Astrocyte of the cerebellum (primary cell): ENCODE measurements at regions not wholly inside any gene's neighbourhood (a gene's known extent, or its start where the extent isn't known, plus 50 kb on each side); places are given as distances from the start of the nearest gene placed in this dataset.
"Not testable (repeated sequence)": the region's sequence is repeated elsewhere in the genome, so short reads cannot be mapped to it uniquely, and the experiment has no call there.

Experiments
- DNase-seq: peaks from one replicate; pipeline ENCODE4 v3.0.0-alpha.2; 2011; ENCODE audit warnings: low read depth
- H3K4me3 ChIP-seq: 2 replicates; pipeline ENCODE4 v1.5.1; 2011; ENCODE audit warnings: mild to moderate bottlenecking, low read depth, low read length, moderate library complexity
- in situ Hi-C: cut with HindIII; loops from 2 replicates; pipeline ENCODE4 v1.10.0; 2017; ENCODE audit warnings: low sequenced_read_pairs
- TF ChIP-seq, protein P1 (sequence below): IDR thresholded peaks from 2 replicates; pipeline ENCODE4 v1.5.1; 2012; ENCODE audit warnings: low read length, low read depth, moderate library complexity, mild to moderate bottlenecking; ENCODE audit errors: missing control alignments

DNA sequence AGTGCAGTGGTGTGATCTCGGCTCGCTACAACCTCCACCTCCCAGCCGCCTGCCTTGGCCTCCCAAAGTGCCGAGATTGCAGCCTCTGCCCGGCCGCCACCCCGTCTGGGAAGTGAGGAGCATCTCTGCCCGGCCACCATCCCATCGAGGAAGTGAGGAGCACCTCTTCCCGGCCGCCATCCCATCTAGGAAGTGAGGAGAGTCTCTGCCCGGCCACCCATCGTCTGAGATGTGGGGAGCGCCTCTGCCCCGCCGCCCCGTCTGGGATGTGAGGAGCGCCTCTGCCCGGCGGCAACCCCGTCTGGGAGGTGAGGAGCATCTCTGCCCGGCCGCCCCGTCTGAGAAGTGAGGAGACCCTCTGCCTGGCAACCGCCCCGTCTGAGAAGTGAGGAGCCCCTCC lies 88.5 kb upstream of the DCAF12L1 start:
- in situ Hi-C loops, H3K4me3 ChIP-seq, DNase-seq: not testable (repeated sequence)

DNA sequence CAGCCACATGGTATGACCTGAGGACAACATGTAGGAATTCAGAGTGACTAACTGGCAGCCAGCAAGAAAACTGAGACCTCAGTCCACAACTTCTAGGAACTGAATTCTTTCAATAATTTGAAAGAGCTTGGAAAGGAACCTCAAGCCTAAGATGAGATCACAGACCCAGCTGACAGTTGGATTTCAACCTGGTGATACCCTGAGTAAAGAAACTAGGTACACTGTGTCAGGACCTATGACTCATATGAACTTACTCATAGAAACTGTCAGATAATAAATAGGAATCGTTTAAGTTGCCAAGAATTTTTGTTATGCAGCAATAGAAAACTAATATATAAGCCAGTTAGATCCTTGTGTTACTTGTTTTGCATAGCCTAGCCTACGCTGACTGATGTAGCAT lies 102.4 kb upstream of the DCAF12L1 start:
- TF ChIP-seq, protein P1, sequence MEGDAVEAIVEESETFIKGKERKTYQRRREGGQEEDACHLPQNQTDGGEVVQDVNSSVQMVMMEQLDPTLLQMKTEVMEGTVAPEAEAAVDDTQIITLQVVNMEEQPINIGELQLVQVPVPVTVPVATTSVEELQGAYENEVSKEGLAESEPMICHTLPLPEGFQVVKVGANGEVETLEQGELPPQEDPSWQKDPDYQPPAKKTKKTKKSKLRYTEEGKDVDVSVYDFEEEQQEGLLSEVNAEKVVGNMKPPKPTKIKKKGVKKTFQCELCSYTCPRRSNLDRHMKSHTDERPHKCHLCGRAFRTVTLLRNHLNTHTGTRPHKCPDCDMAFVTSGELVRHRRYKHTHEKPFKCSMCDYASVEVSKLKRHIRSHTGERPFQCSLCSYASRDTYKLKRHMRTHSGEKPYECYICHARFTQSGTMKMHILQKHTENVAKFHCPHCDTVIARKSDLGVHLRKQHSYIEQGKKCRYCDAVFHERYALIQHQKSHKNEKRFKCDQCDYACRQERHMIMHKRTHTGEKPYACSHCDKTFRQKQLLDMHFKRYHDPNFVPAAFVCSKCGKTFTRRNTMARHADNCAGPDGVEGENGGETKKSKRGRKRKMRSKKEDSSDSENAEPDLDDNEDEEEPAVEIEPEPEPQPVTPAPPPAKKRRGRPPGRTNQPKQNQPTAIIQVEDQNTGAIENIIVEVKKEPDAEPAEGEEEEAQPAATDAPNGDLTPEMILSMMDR = no peak
- no peak for DNase-seq
- no peak overlapping the region for H3K4me3 ChIP-seq
- in situ Hi-C loops = no loop called here

DNA sequence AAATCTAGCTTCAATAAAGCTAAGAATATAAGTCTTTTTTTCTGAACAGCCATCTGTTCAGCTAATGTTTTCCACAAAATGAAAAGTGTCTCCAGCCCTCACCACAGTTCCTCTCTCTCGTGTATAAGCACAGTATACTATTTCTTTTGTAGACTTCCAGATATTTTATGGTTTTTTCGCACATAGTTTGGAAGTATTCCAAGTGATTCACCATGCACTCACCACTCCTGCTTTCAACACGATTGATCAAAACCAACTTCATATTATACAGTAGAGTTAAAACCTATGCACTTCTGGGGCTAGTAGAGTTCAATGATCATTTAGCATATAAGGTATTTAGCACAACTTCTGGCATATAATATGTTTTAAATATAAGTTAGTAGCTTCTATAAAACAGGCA lies 105.8 kb upstream of the DCAF12L1 start:
- H3K4me3 ChIP-seq = no peak overlapping the region
- DNase-seq = peak; percentile 34
- in situ Hi-C loops = no loop called here
- TF ChIP-seq, protein P1 = no peak

DNA sequence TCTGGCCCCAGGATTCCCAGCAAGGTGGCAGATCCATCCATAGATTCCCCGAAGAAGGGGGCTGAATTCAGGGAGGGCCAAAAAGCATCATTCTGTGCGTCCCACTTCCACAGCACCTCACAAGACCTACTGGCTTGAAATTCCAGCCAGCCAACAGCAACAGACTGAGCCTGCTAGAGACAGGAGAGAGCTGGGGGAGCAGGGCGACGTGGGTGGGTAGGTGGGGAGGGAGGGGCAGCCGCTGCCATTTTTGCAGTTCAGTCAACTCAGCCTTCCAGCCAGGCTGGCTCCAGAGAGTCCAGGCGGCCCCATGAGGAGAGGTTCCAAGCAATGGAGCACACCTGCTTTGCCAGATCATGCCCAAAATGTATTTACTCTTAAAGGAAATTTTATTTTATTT lies 117.6 kb upstream of the DCAF12L1 start:
- no peak for DNase-seq
- H3K4me3 ChIP-seq = no peak overlapping the region
- in situ Hi-C loops = no loop called here
- TF ChIP-seq, protein P1 = no peak

DNA sequence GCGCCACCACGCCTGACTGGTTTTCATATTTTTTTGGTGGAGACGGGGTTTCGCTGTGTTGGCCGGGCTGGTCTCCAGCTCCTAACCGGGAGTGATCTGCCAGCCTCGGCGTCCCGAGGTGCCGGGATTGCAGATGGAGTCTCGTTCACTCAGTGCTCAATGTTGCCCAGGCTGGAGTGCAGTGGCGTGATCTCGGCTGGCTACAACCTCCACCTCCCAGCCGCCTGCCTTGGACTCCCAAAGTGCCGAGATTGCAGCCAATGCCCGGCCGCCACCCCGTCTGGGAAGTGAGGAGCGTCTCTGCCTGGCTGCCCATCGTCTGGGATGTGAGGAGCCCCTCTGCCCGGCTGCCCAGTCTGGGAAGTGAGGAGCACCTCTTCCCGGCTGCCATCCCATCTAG lies 120.8 kb upstream of the DCAF12L1 start:
- H3K4me3 ChIP-seq, DNase-seq, in situ Hi-C loops: not testable (repeated sequence)

DNA sequence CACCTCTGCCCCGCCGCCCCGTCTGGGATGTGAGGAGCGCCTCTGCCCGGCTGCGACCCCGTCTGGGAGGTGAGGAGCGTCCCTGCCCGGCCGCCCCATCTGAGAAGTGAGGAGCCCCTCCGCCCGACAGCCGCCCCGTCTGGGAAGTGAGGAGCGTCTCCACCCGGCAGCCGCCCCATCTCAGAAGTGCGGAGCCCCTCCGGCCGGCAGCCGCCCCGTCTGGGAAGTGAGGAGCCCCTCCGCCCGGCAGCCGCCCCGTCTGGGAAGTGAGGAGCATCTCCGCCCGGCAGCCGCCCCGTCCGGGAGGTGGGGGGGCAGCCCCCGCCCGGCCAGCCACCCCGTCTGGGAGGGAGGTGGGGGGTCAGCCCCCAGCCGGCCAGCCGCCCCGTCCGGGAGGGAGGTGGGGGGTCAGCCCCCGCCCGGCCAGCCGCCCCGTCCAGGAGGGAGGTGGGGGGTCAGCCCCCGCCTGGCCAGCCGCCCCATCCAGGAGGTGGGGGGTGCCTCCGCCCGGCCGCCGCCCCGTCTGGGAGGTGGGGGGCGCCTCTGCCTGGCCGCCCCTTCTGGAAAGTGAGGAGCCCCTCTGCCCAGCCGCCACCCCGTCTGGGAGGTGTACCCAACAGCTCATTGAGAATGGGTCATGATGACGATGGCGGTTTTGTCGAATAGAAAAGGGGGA lies 121.3 kb upstream of the DCAF12L1 start:
- in situ Hi-C loops, DNase-seq, H3K4me3 ChIP-seq: not testable (repeated sequence)

DNA sequence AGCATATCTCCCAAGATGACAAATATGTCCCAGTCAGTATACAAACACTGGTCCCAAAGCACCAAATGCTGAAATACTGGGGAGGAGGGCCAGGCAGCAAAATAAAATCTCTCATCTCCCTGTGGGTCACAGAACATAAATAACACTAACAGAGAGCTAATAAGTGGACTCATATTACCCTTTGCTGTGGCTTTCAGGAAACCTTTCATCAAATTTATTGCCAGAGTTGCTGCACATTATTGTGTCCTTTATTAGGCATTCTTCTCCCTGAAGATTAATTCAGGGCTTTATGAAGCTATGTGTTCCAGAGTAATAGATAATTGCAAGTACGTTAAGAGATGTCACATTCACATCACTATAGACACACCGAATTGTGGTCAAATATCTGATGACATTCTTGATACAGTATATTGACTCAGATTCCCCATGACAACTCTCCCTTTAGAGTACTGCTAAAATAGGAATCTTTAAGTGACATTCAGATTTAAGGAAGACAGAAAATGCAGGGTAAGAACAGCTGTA lies 124.1 kb upstream of the PRR32 start:
- H3K4me3 ChIP-seq = no peak overlapping the region
- no peak for DNase-seq
- TF ChIP-seq, protein P1 = no peak
- in situ Hi-C loops = no loop called here

DNA sequence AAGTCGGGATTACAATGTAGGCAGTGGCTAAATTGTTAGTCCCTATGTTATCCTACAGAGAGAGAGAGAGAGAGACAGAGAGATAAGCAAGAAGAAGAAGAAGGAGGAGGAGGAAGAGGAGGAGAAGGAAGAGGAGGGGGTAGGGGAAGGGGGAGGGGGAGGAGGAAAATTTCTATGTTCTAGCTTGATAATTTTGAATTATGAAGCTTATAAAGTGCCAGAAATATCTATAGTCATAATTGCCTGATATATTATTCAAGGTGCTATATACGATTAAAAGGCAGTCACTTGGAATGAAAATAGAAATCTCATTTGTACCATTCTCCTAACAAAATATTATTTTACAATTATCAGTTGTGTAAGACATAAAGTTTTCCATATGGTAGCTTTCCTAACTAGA lies 122.4 kb upstream of the PRR32 start:
- TF ChIP-seq, protein P1 = no peak
- no peak overlapping the region for H3K4me3 ChIP-seq

More for the DNA sequence above, 122.4 kb upstream of the PRR32 start:
- no peak for DNase-seq
- in situ Hi-C loops = no loop called here
